ENCODE measurements at regions not wholly inside any gene's neighbourhood (a gene's known extent, or its start where the extent isn't known, plus 50 kb on each side); places are given as distances from the start of the nearest gene placed in this dataset.

- TF ChIP-seq SIN3A (IDR thresholded peaks at IDR 0.05; ENCODE audit: borderline replicate concordance, insufficient read depth, low read length) (no peak), FOXP2 (optimal IDR thresholded peaks at IDR 0.05; ENCODE audit: borderline replicate concordance, extremely low read depth, extremely low read length, insufficient read depth) (no peak), POLR2AphosphoS5 (IDR thresholded peaks at IDR 0.05; ENCODE audit: low read depth, low read length) (no peak), TAF1 (IDR thresholded peaks at IDR 0.05; ENCODE audit: borderline replicate concordance, insufficient read depth, low read length) (no peak)
- TF ChIP-seq, protein P1, sequence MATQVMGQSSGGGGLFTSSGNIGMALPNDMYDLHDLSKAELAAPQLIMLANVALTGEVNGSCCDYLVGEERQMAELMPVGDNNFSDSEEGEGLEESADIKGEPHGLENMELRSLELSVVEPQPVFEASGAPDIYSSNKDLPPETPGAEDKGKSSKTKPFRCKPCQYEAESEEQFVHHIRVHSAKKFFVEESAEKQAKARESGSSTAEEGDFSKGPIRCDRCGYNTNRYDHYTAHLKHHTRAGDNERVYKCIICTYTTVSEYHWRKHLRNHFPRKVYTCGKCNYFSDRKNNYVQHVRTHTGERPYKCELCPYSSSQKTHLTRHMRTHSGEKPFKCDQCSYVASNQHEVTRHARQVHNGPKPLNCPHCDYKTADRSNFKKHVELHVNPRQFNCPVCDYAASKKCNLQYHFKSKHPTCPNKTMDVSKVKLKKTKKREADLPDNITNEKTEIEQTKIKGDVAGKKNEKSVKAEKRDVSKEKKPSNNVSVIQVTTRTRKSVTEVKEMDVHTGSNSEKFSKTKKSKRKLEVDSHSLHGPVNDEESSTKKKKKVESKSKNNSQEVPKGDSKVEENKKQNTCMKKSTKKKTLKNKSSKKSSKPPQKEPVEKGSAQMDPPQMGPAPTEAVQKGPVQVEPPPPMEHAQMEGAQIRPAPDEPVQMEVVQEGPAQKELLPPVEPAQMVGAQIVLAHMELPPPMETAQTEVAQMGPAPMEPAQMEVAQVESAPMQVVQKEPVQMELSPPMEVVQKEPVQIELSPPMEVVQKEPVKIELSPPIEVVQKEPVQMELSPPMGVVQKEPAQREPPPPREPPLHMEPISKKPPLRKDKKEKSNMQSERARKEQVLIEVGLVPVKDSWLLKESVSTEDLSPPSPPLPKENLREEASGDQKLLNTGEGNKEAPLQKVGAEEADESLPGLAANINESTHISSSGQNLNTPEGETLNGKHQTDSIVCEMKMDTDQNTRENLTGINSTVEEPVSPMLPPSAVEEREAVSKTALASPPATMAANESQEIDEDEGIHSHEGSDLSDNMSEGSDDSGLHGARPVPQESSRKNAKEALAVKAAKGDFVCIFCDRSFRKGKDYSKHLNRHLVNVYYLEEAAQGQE (IDR thresholded peaks at IDR 0.05; ENCODE audit: insufficient read depth in 1 of 2, low read depth in 2 of 2, low read length in 2 of 2), result no peak
Observed at GRCh38 chr10:129390726-129391125, 76.3 kb upstream of the MGMT start.

- TF ChIP-seq, protein P1 (IDR thresholded peaks at IDR 0.05; ENCODE audit: insufficient read depth in 1 of 2, low read depth in 2 of 2, low read length in 2 of 2), result no peak
- TF ChIP-seq POLR2AphosphoS5 (IDR thresholded peaks at IDR 0.05; ENCODE audit: low read depth, low read length), result no peak
- no peak for TF ChIP-seq SIN3A (IDR thresholded peaks at IDR 0.05; ENCODE audit: borderline replicate concordance, insufficient read depth, low read length)
- TF ChIP-seq FOXP2 (optimal IDR thresholded peaks at IDR 0.05; ENCODE audit: borderline replicate concordance, extremely low read depth, extremely low read length, insufficient read depth), result no peak
- TF ChIP-seq TAF1 (IDR thresholded peaks at IDR 0.05; ENCODE audit: borderline replicate concordance, insufficient read depth, low read length), result no peak
Observed at GRCh38 chr10:129391464-129391863, 75.6 kb upstream of the MGMT start.

DNA sequence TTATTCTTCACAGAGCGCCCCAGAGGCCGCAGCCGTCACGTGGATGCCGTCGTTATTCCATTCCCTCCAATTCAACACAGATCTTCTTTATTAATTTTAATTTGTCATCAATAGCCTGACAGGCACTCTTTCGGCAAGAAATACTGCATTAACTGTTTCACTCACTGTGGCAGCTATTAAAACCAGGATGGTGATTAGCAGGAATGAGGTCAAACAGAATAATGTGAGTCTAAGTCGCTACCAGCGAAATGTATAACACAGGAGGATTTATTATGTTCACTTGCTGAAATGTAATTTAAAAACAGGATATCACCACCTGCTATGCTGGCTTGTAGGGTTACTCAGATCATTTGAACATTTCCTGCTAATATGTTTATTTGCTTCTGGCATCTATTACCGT is 74.2 kb upstream of the MGMT start:
- TF ChIP-seq SIN3A (IDR thresholded peaks at IDR 0.05; ENCODE audit: borderline replicate concordance, insufficient read depth, low read length), result no peak
- TF ChIP-seq FOXP2 (optimal IDR thresholded peaks at IDR 0.05; ENCODE audit: borderline replicate concordance, extremely low read depth, extremely low read length, insufficient read depth), result no peak
- TF ChIP-seq, protein P1 (IDR thresholded peaks at IDR 0.05; ENCODE audit: insufficient read depth in 1 of 2, low read depth in 2 of 2, low read length in 2 of 2), result no peak
- TF ChIP-seq TAF1 (IDR thresholded peaks at IDR 0.05; ENCODE audit: borderline replicate concordance, insufficient read depth, low read length), result no peak
- TF ChIP-seq POLR2AphosphoS5 (IDR thresholded peaks at IDR 0.05; ENCODE audit: low read depth, low read length), result no peak

GRCh38 chr10:129393812-129394211 is 73.2 kb upstream of the MGMT start:
- TF ChIP-seq FOXP2 (optimal IDR thresholded peaks at IDR 0.05; ENCODE audit: borderline replicate concordance, extremely low read depth, extremely low read length, insufficient read depth) (no peak), SIN3A (IDR thresholded peaks at IDR 0.05; ENCODE audit: borderline replicate concordance, insufficient read depth, low read length) (no peak), TAF1 (IDR thresholded peaks at IDR 0.05; ENCODE audit: borderline replicate concordance, insufficient read depth, low read length) (no peak), POLR2AphosphoS5 (IDR thresholded peaks at IDR 0.05; ENCODE audit: low read depth, low read length) (no peak)
- TF ChIP-seq, protein P1 (IDR thresholded peaks at IDR 0.05; ENCODE audit: insufficient read depth in 1 of 2, low read depth in 2 of 2, low read length in 2 of 2), result no peak

Measured in PFSK-1 (cell line).